ENCODE measurements at regions not wholly inside any gene's neighbourhood (a gene's known extent, or its start where the extent isn't known, plus 50 kb on each side); places are given as distances from the start of the nearest gene placed in this dataset.

DNA sequence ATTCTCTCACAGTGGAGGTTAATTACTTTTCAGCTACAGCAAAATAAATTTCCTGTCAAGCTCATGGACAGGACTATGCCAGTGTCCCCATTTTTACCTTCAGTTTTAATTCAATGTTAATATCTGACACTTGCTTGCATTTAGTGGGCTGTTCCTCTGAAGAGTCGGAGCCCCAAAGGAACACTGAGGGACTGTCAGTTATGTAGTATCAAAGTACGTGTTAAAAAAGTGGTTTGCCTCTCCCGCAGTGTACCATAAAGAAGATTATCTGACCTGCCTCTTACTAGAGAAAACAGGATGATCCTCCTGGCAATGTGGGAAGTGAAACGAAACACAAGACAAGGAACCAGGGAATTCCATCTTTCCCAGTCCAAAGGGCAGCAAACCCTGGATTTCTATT, 1010.9 kb upstream of the PHF14 start:
- TF ChIP-seq POLR2AphosphoS5 (IDR thresholded peaks at IDR 0.05; ENCODE audit: insufficient read depth in 1 of 2, low read depth in 1 of 2) = no peak
- TF ChIP-seq, protein P1, sequence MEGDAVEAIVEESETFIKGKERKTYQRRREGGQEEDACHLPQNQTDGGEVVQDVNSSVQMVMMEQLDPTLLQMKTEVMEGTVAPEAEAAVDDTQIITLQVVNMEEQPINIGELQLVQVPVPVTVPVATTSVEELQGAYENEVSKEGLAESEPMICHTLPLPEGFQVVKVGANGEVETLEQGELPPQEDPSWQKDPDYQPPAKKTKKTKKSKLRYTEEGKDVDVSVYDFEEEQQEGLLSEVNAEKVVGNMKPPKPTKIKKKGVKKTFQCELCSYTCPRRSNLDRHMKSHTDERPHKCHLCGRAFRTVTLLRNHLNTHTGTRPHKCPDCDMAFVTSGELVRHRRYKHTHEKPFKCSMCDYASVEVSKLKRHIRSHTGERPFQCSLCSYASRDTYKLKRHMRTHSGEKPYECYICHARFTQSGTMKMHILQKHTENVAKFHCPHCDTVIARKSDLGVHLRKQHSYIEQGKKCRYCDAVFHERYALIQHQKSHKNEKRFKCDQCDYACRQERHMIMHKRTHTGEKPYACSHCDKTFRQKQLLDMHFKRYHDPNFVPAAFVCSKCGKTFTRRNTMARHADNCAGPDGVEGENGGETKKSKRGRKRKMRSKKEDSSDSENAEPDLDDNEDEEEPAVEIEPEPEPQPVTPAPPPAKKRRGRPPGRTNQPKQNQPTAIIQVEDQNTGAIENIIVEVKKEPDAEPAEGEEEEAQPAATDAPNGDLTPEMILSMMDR (IDR thresholded peaks at IDR 0.05) = no peak
